ENCODE measurements at regions not wholly inside any gene's neighbourhood (a gene's known extent, or its start where the extent isn't known, plus 50 kb on each side); places are given as distances from the start of the nearest gene placed in this dataset.
"Not testable (repeated sequence)": the region's sequence is repeated elsewhere in the genome, so short reads cannot be mapped to it uniquely, and the experiment has no call there.

- TF ChIP-seq, protein P1, sequence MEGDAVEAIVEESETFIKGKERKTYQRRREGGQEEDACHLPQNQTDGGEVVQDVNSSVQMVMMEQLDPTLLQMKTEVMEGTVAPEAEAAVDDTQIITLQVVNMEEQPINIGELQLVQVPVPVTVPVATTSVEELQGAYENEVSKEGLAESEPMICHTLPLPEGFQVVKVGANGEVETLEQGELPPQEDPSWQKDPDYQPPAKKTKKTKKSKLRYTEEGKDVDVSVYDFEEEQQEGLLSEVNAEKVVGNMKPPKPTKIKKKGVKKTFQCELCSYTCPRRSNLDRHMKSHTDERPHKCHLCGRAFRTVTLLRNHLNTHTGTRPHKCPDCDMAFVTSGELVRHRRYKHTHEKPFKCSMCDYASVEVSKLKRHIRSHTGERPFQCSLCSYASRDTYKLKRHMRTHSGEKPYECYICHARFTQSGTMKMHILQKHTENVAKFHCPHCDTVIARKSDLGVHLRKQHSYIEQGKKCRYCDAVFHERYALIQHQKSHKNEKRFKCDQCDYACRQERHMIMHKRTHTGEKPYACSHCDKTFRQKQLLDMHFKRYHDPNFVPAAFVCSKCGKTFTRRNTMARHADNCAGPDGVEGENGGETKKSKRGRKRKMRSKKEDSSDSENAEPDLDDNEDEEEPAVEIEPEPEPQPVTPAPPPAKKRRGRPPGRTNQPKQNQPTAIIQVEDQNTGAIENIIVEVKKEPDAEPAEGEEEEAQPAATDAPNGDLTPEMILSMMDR (IDR thresholded peaks at IDR 0.05; ENCODE audit: insufficient read depth, low read length, poor library complexity, severe bottlenecking), result not testable (repeated sequence)
- TF ChIP-seq EZH2phosphoT487 (conservative IDR thresholded peaks at IDR 0.05; ENCODE audit: low read length), result not testable (repeated sequence)
Observed at GRCh38 chr17:71106056-71106455, 936.7 kb downstream of the KCNJ2 start.
